Effector memory CD8-positive, alpha-beta T cell (primary cell): ENCODE measurements at regions not wholly inside any gene's neighbourhood (a gene's known extent, or its start where the extent isn't known, plus 50 kb on each side); places are given as distances from the start of the nearest gene placed in this dataset.

Source experiments
- ATAC-seq: fragments of 150-1000 bp; cut with Tn5 transposase; replicated peaks from 2 replicates; pipeline ENCODE4 v1.10.0; 2021; ENCODE audit warnings: mild to moderate bottlenecking, moderate library complexity
- DNase-seq, 3 experiments: peaks; one replicate each; pipeline ENCODE4 v3.0.0; 2021
- H3K27ac Mint-ChIP-seq, 2 donors: one replicate each; pipeline ENCODE4 v1.8.0; 2022; ENCODE audit warnings: mild to moderate bottlenecking in 2 of 2, mixed read lengths in 2 of 2, moderate library complexity in 2 of 2
- H3K27me3 Mint-ChIP-seq, 2 donors: one replicate each; pipeline ENCODE4 v1.8.0; 2022; ENCODE audit warnings: mixed read lengths in 2 of 2
- H3K36me3 Mint-ChIP-seq: one replicate; pipeline ENCODE4 v1.8.0; 2022; ENCODE audit warnings: mild to moderate bottlenecking, moderate library complexity, mixed read lengths; ENCODE audit not compliant: insufficient read depth
- H3K4me1 Mint-ChIP-seq, 2 donors: one replicate each; pipeline ENCODE4 v1.8.0; 2022; ENCODE audit warnings: low read depth in 2 of 2, mixed read lengths in 2 of 2
- H3K4me3 Mint-ChIP-seq, 2 donors: one replicate each; pipeline ENCODE4 v1.8.0; 2022; ENCODE audit warnings: mild to moderate bottlenecking in 2 of 2, mixed read lengths in 2 of 2, moderate library complexity in 2 of 2
- H3K9me3 Mint-ChIP-seq, 2 donors: one replicate each; pipeline ENCODE4 v1.8.0; 2022; ENCODE audit warnings: mixed read lengths in 2 of 2

- Mint-ChIP-seq H3K9me3 (no peaks in the 10 kb centered on the region), H3K27ac (no peak overlapping the region), H3K4me3 (no peak overlapping the region), H3K27me3 (peaks cover 7 to 8% of the 10 kb centered on the region in 2 donors), H3K36me3 (no peaks in the 10 kb centered on the region), H3K4me1 (no peaks in the 10 kb centered on the region)
- no peak for ATAC-seq
- DNase-seq = no peak
Observed at GRCh38 chr15:62769604-62770003, 272.9 kb upstream of the TPM1 start.

- DNase-seq (no peak), ATAC-seq (no peak)
- Mint-ChIP-seq H3K9me3 (no peaks in the 10 kb centered on the region), H3K27me3 (peaks cover 7% of the 10 kb centered on the region in 2 donors), H3K27ac (no peak overlapping the region), H3K4me3 (no peak overlapping the region), H3K36me3 (no peaks in the 10 kb centered on the region), H3K4me1 (no peaks in the 10 kb centered on the region)
Observed at GRCh38 chr15:62770111-62770660, 272.4 kb upstream of the TPM1 start.

- Mint-ChIP-seq H3K4me3 (no peak overlapping the region), H3K36me3 (no peaks in the 10 kb centered on the region), H3K27me3 (peaks cover 1 to 7% of the 10 kb centered on the region in 2 donors), H3K9me3 (no peaks in the 10 kb centered on the region), H3K27ac (no peak overlapping the region), H3K4me1 (no peaks in the 10 kb centered on the region)
- no peak for ATAC-seq
- no peak for DNase-seq
Observed at GRCh38 chr15:62770752-62771151, 271.8 kb upstream of the TPM1 start.

GRCh38 chr15:62771234-62771633, 271.3 kb upstream of the TPM1 start:
- ATAC-seq (no peak), DNase-seq (no peak)
- no peak overlapping the region for H3K27ac Mint-ChIP-seq
- H3K36me3 Mint-ChIP-seq = no peaks in the 10 kb centered on the region
- peaks cover 0 to 7% of the 10 kb centered on the region in 2 donors for H3K27me3 Mint-ChIP-seq
- no peaks in the 10 kb centered on the region for H3K9me3 Mint-ChIP-seq
- H3K4me1 Mint-ChIP-seq = no peaks in the 10 kb centered on the region
- no peak overlapping the region for H3K4me3 Mint-ChIP-seq

GRCh38 chr15:62773369-62774165, 269.0 kb upstream of the TPM1 start:
- Mint-ChIP-seq H3K4me1 (no peaks in the 10 kb centered on the region), H3K27me3 (peaks cover 0 to 7% of the 10 kb centered on the region in 2 donors), H3K4me3 (no peak overlapping the region), H3K36me3 (no peaks in the 10 kb centered on the region), H3K9me3 (no peaks in the 10 kb centered on the region), H3K27ac (no peak overlapping the region)
- ATAC-seq (no peak), DNase-seq (no peak)

GRCh38 chr15:62775932-62776331, 266.6 kb upstream of the TPM1 start:
- H3K4me3 Mint-ChIP-seq = no peak overlapping the region
- no peaks in the 10 kb centered on the region for H3K4me1 Mint-ChIP-seq
- H3K9me3 Mint-ChIP-seq = no peaks in the 10 kb centered on the region
- H3K27me3 Mint-ChIP-seq = no peaks in the 10 kb centered on the region
- no peak overlapping the region for H3K27ac Mint-ChIP-seq
- no peak for DNase-seq
- no peaks in the 10 kb centered on the region for H3K36me3 Mint-ChIP-seq
- ATAC-seq = no peak

GRCh38 chr15:62777671-62778070, 264.9 kb upstream of the TPM1 start:
- Mint-ChIP-seq H3K27ac (no peak overlapping the region), H3K4me1 (no peaks in the 10 kb centered on the region), H3K27me3 (peaks cover 3 to 7% of the 10 kb centered on the region in 2 donors), H3K4me3 (no peak overlapping the region), H3K9me3 (no peaks in the 10 kb centered on the region), H3K36me3 (no peaks in the 10 kb centered on the region)
- no peak for ATAC-seq
- DNase-seq = no peak

GRCh38 chr15:62779036-62779770, 263.3 kb upstream of the TPM1 start:
- no peak overlapping the region for H3K4me3 Mint-ChIP-seq
- no peaks in the 10 kb centered on the region for H3K36me3 Mint-ChIP-seq
- no peak for DNase-seq
- H3K27ac Mint-ChIP-seq = no peak overlapping the region
- H3K4me1 Mint-ChIP-seq = no peaks in the 10 kb centered on the region
- peaks cover 15 to 18% of the 10 kb centered on the region in 2 donors for H3K27me3 Mint-ChIP-seq
- ATAC-seq = no peak
- H3K9me3 Mint-ChIP-seq = no peaks in the 10 kb centered on the region

- no peaks in the 10 kb centered on the region for H3K36me3 Mint-ChIP-seq
- H3K27ac Mint-ChIP-seq = no peak overlapping the region
- H3K4me3 Mint-ChIP-seq = no peak overlapping the region
- DNase-seq (no peak), ATAC-seq (no peak)
- H3K27me3 Mint-ChIP-seq = peaks cover 20 to 22% of the 10 kb centered on the region in 2 donors
- no peaks in the 10 kb centered on the region for H3K9me3 Mint-ChIP-seq
- H3K4me1 Mint-ChIP-seq = no peaks in the 10 kb centered on the region
Observed at GRCh38 chr15:62779899-62780298, 262.6 kb upstream of the TPM1 start.

GRCh38 chr15:62781081-62781497, 261.5 kb upstream of the TPM1 start:
- Mint-ChIP-seq H3K36me3 (no peaks in the 10 kb centered on the region), H3K4me3 (no peak overlapping the region), H3K4me1 (no peaks in the 10 kb centered on the region), H3K27ac (no peak overlapping the region), H3K27me3 (peaks cover 28 to 31% of the 10 kb centered on the region in 2 donors), H3K9me3 (no peaks in the 10 kb centered on the region)
- ATAC-seq (no peak), DNase-seq (no peak)

- H3K36me3 Mint-ChIP-seq = no peaks in the 10 kb centered on the region
- no peak overlapping the region for H3K4me3 Mint-ChIP-seq
- DNase-seq (no peak), ATAC-seq (no peak)
- H3K27ac Mint-ChIP-seq = no peak overlapping the region
- H3K27me3 Mint-ChIP-seq = peaks cover 28 to 36% of the 10 kb centered on the region in 2 donors
- no peaks in the 10 kb centered on the region for H3K9me3 Mint-ChIP-seq
- no peaks in the 10 kb centered on the region for H3K4me1 Mint-ChIP-seq
Observed at GRCh38 chr15:62782071-62782841, 260.3 kb upstream of the TPM1 start.

GRCh38 chr15:62782896-62783295, 259.7 kb upstream of the TPM1 start:
- ATAC-seq (no peak), DNase-seq (no peak)
- Mint-ChIP-seq H3K4me3 (no peak overlapping the region), H3K27me3 (peaks cover 28 to 39% of the 10 kb centered on the region in 2 donors), H3K9me3 (no peaks in the 10 kb centered on the region), H3K36me3 (no peaks in the 10 kb centered on the region), H3K4me1 (no peaks in the 10 kb centered on the region), H3K27ac (no peak overlapping the region)

- ATAC-seq = no peak
- Mint-ChIP-seq H3K4me1 (no peaks in the 10 kb centered on the region), H3K36me3 (no peaks in the 10 kb centered on the region), H3K27ac (no peak overlapping the region), H3K4me3 (no peak overlapping the region), H3K27me3 (peaks cover 28 to 39% of the 10 kb centered on the region in 2 donors), H3K9me3 (no peaks in the 10 kb centered on the region)
- no peak for DNase-seq
Observed at GRCh38 chr15:62783303-62783957, 259.1 kb upstream of the TPM1 start.
